HL-60 (cell line): ENCODE measurements at regions not wholly inside any gene's neighbourhood (a gene's known extent, or its start where the extent isn't known, plus 50 kb on each side); places are given as distances from the start of the nearest gene placed in this dataset.

Experiments used
- DNase-seq, 2 experiments: peaks; one replicate each; pipeline ENCODE4 v3.0.0-alpha.2; 2010 to 2020; ENCODE audit warnings: low read depth in 1 of 2, low spot score in 1 of 2
- H3K27ac ChIP-seq: fragments of 250-450 bp; sonication (Bioruptor Pico); replicated peaks from 2 replicates; pipeline ENCODE4 v1.5.1; 2020; ENCODE audit warnings: mild to moderate bottlenecking, moderate library complexity
- H3K27me3 ChIP-seq: fragments of 250-450 bp; sonication (Bioruptor Pico); 2 replicates; pipeline ENCODE4 v1.5.1; 2021; ENCODE audit warnings: mild to moderate bottlenecking, moderate library complexity; ENCODE audit not compliant: insufficient read depth, poor library complexity, severe bottlenecking
- H3K4me3 ChIP-seq: replicated peaks from 2 replicates; pipeline ENCODE4 v1.5.1; 2011; ENCODE audit warnings: mild to moderate bottlenecking, control low read depth, low read length; ENCODE audit not compliant: insufficient read depth
- CTCF ChIP-seq: IDR thresholded peaks from one replicate; pipeline ENCODE4 v1.5.1; 2011; ENCODE audit warnings: low read length, control low read depth, inconsistent platforms; ENCODE audit not compliant: insufficient read depth
- GABPA ChIP-seq: IDR thresholded peaks from 2 replicates; pipeline ENCODE4 v1.6.1; 2012; ENCODE audit warnings: low read depth
- POLR2AphosphoS5 ChIP-seq: IDR thresholded peaks from 2 replicates; pipeline ENCODE4 v1.6.1; 2012; ENCODE audit warnings: low read depth
- REST ChIP-seq: IDR thresholded peaks from 2 replicates; pipeline ENCODE4 v1.6.1; 2012; ENCODE audit warnings: low read depth; ENCODE audit not compliant: insufficient replicate concordance
- SPI1 ChIP-seq: IDR thresholded peaks from 2 replicates; pipeline ENCODE4 v1.6.1; 2012; ENCODE audit warnings: low read depth, mild to moderate bottlenecking, borderline replicate concordance

DNA sequence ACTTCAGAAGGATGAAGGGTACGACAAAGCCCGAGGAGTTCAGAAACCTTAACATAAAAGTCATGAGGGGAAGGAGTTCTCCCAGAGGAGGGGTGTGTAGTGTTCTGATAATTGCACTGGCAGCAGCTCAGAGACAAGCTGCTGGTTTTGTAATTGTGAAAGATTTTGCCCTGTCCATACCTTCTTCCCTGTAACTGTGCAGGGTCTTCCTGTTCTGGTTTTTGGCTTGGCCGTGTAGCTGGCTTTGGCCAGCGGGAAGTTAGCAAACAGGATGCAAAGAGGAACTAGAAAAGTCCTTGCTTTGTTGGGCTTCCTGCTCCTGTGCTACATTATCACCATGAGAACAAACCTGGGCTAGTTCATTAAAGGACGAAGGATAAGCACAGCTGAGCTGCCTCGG, 160.8 kb downstream of the LPIN1 start:
- no peak overlapping the region for H3K4me3 ChIP-seq
- peak; percentile 93 to 94 for DNase-seq
- peak overlapping the region; percentile 62 for H3K27ac ChIP-seq
- TF ChIP-seq SPI1 (peak; percentile 81; the same call in 1 of the 2 replicates), CTCF (no peak), POLR2AphosphoS5 (peak; percentile 73)
- no peaks in the 10 kb centered on the region for H3K27me3 ChIP-seq

GRCh38 chr2:11910971-11911370, 164.5 kb downstream of the LPIN1 start:
- no peaks in the 10 kb centered on the region for H3K27me3 ChIP-seq
- H3K27ac ChIP-seq = no peak overlapping the region
- H3K4me3 ChIP-seq = no peak overlapping the region
- DNase-seq = no peak
- TF ChIP-seq SPI1 (no peak), GABPA (no peak), POLR2AphosphoS5 (no peak), CTCF (no peak), REST (no peak)

DNA sequence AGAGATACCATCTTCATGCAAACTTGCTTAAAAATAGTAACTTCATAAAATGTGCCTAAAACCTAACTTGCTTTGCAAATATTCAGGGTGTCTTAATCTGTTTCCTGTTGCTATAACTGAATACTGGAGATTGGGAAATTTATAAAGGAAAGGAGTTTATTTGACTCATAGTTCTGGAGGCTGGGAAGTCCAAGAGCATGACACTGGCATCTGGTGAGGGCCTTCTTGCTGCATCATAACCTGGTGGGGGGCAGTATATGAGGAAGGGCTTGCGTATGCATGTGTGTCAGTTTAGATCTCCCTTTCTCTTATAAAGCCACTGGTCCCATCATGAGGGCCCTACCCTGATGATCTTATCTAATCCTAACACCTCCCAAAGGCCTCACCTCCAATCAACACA, 166.5 kb downstream of the LPIN1 start:
- no peak for TF ChIP-seq SPI1
- no peak for TF ChIP-seq REST
- no peak for TF ChIP-seq GABPA
- TF ChIP-seq CTCF = no peak
- no peak for TF ChIP-seq POLR2AphosphoS5
- no peak overlapping the region for H3K4me3 ChIP-seq

GRCh38 chr2:11914455-11914854, 168.0 kb downstream of the LPIN1 start:
- no peak overlapping the region for H3K4me3 ChIP-seq
- TF ChIP-seq CTCF (no peak), GABPA (no peak)
- no peak overlapping the region for H3K27ac ChIP-seq
- no peaks in the 10 kb centered on the region for H3K27me3 ChIP-seq
- peak; percentile 39 to 87 for DNase-seq

More for the DNA sequence above, 166.5 kb downstream of the LPIN1 start:
- H3K27ac ChIP-seq = no peak overlapping the region
- no peak for DNase-seq
- H3K27me3 ChIP-seq = no peaks in the 10 kb centered on the region
